H1 (cell line): ENCODE measurements at regions not wholly inside any gene's neighbourhood (a gene's known extent, or its start where the extent isn't known, plus 50 kb on each side); places are given as distances from the start of the nearest gene placed in this dataset.

Source experiments
- CTCF ChIA-PET: fragments of 300-600 bp; sonication (Branson Sonifier 250); formaldehyde crosslinking; loops from one replicate; lab custom pipeline; 2021; ENCODE audit not compliant: partially characterized antibody; lab: Charles Lee
- POLR2A ChIA-PET: fragments of 300-600 bp; sonication (Branson Sonifier 250); formaldehyde crosslinking; loops from one replicate; lab custom pipeline; 2021; ENCODE audit warnings: inconsistent platforms; ENCODE audit not compliant: partially characterized antibody; lab: Charles Lee
- DNase-seq, 2 experiments: peaks; one replicate each; pipeline versions ENCODE4 v3.0.0 to v3.0.0-alpha.2; 2010 to 2022; ENCODE audit warnings: low spot score in 2 of 2, low read depth in 1 of 2, mixed read lengths in 1 of 2
- FAIRE-seq: peaks from 2 replicates; lab custom pipeline; 2011; peaks lifted over from hg19 to GRCh38; lab: Jason Lieb, UNC
- H2AFZ ChIP-seq: 2 replicates; pipeline ENCODE4 v1.8.1; 2012; ENCODE audit warnings: low read length, inconsistent platforms
- H2AK5ac ChIP-seq: 2 replicates; pipeline ENCODE4 v1.6.1; 2013; ENCODE audit warnings: low read depth, low read length
- H2BK120ac ChIP-seq: replicated peaks from 2 replicates; pipeline ENCODE3; 2013; ENCODE audit warnings: low read depth, low read length, inconsistent platforms
- H2BK12ac ChIP-seq: 2 replicates; pipeline ENCODE4 v1.6.1; 2013; ENCODE audit warnings: low read depth, low read length
- H2BK15ac ChIP-seq: 2 replicates; pipeline ENCODE4 v1.6.1; 2013; ENCODE audit warnings: low read length
- H2BK20ac ChIP-seq: 2 replicates; pipeline ENCODE4 v1.6.1; 2013; ENCODE audit warnings: low read length
- H2BK5ac ChIP-seq: 2 replicates; pipeline ENCODE4 v1.6.1; 2013; ENCODE audit warnings: low read depth, low read length
- H3K14ac ChIP-seq: 2 replicates; pipeline ENCODE4 v1.6.1; 2013; ENCODE audit warnings: inconsistent platforms; ENCODE audit not compliant: insufficient read length
- H3K18ac ChIP-seq: 2 replicates; pipeline ENCODE4 v1.6.1; 2013; ENCODE audit warnings: low read length; ENCODE audit errors: extremely low read depth
- H3K23ac ChIP-seq: 2 replicates; pipeline ENCODE4 v1.6.1; 2013; ENCODE audit warnings: inconsistent platforms; ENCODE audit not compliant: insufficient read length
- H3K23me2 ChIP-seq: 2 replicates; pipeline ENCODE4 v1.6.1; 2013; ENCODE audit warnings: low read depth, low read length
- H3K27ac ChIP-seq: 2 replicates; pipeline ENCODE4 v1.6.1; 2011; ENCODE audit warnings: low read depth, low read length, inconsistent platforms
- H3K27me3 ChIP-seq, 4 experiments: replicated peaks in 1 of 4; 1 replicate in 1 of 4; 2 replicates in 3 of 4; pipeline versions ENCODE4 v1.6.1 to v1.8.1; 2011 to 2013; ENCODE audit warnings: low read length in 3 of 4, mild to moderate bottlenecking in 3 of 4, inconsistent platforms in 2 of 4, mixed read lengths in 2 of 4, moderate library complexity in 1 of 4; ENCODE audit not compliant: control insufficient read depth in 3 of 4, insufficient read depth in 3 of 4; ENCODE audit errors: extremely low read depth in 1 of 4
- H3K36me3 ChIP-seq, 4 experiments: 2 replicates each; pipeline versions ENCODE4 v1.6.1 to v1.8.1; 2011 to 2013; ENCODE audit warnings: mild to moderate bottlenecking in 4 of 4, low read length in 3 of 4, moderate library complexity in 2 of 4, control low read depth in 1 of 4, inconsistent platforms in 1 of 4; ENCODE audit not compliant: insufficient read depth in 4 of 4, control insufficient read depth in 2 of 4
- H3K4ac ChIP-seq: replicated peaks from 2 replicates; pipeline ENCODE3; 2013; ENCODE audit warnings: low read length, low read depth, mixed read lengths, inconsistent platforms; ENCODE audit not compliant: insufficient read length
- H3K4me1 ChIP-seq, 4 experiments: replicated peaks in 1 of 4; 1 replicate in 1 of 4; 2 replicates in 3 of 4; pipeline versions ENCODE4 v1.6.1 to v1.8.1; 2011 to 2013; ENCODE audit warnings: low read length in 3 of 4, inconsistent platforms in 2 of 4, mixed read lengths in 1 of 4; ENCODE audit not compliant: insufficient read depth in 4 of 4, control insufficient read depth in 3 of 4
- H3K4me2 ChIP-seq, 2 experiments: 2 replicates each; pipeline versions ENCODE4 v1.6.1 to v1.8.1; 2011 to 2013; ENCODE audit warnings: low read depth in 2 of 2, low read length in 2 of 2, control low read depth in 1 of 2, inconsistent platforms in 1 of 2, mild to moderate bottlenecking in 1 of 2; ENCODE audit not compliant: insufficient read depth in 1 of 2
- H3K4me3 ChIP-seq, 4 experiments: fragments of 200-600, 300-600 bp in 1 of 4; sonication (generic), shearing (Covaris generic), sonication (Bioruptor Twin) in 1 of 4; 2 replicates each; pipeline versions ENCODE4 v1.5.1 to v1.8.1; 2011 to 2016; ENCODE audit warnings: low read length in 4 of 4, low read depth in 3 of 4, control low read depth in 2 of 4, inconsistent platforms in 2 of 4, mild to moderate bottlenecking in 2 of 4, mixed read lengths in 1 of 4, moderate library complexity in 1 of 4; ENCODE audit not compliant: insufficient read depth in 2 of 4; ENCODE audit errors: extremely low read depth in 1 of 4
- H3K56ac ChIP-seq: replicated peaks from 2 replicates; pipeline ENCODE3; 2013; ENCODE audit warnings: low read depth, mild to moderate bottlenecking, mixed read lengths, low read length, inconsistent platforms; ENCODE audit not compliant: insufficient read length
- H3K79me1 ChIP-seq: 2 replicates; pipeline ENCODE4 v1.6.1; 2013; ENCODE audit warnings: low read depth, low read length, control low read depth
- H3K79me2 ChIP-seq, 2 experiments: 2 replicates each; pipeline versions ENCODE4 v1.6.1 to v1.8.1; 2012 to 2013; ENCODE audit warnings: low read length in 2 of 2, mild to moderate bottlenecking in 2 of 2, inconsistent platforms in 1 of 2; ENCODE audit not compliant: insufficient read depth in 2 of 2, control insufficient read depth in 1 of 2
- H3K9ac ChIP-seq, 4 experiments: replicated peaks in 1 of 4; 1 replicate in 1 of 4; 2 replicates in 3 of 4; pipeline versions ENCODE4 v1.6.1 to v1.8.1; 2011 to 2013; ENCODE audit warnings: low read depth in 3 of 4, low read length in 3 of 4, control low read depth in 2 of 4, mild to moderate bottlenecking in 2 of 4, moderate library complexity in 2 of 4, inconsistent platforms in 1 of 4; ENCODE audit errors: extremely low read depth in 1 of 4
- H3K9me3 ChIP-seq, 2 experiments: 2 replicates each; pipeline versions ENCODE4 v1.6.1 to v1.8.1; 2012 to 2013; ENCODE audit warnings: mild to moderate bottlenecking in 2 of 2, moderate library complexity in 2 of 2, control low read depth in 1 of 2, inconsistent platforms in 1 of 2, low read depth in 1 of 2, low read length in 1 of 2, mixed read lengths in 1 of 2; ENCODE audit not compliant: insufficient read depth in 2 of 2
- H4K20me1 ChIP-seq, 2 experiments: replicated peaks in 1 of 2; 2 replicates each; pipeline versions ENCODE3 to v1.8.1; 2011 to 2013; ENCODE audit warnings: inconsistent platforms in 2 of 2, low read length in 2 of 2, mild to moderate bottlenecking in 1 of 2; ENCODE audit not compliant: insufficient read depth in 2 of 2, control insufficient read depth in 1 of 2
- H4K5ac ChIP-seq: 2 replicates; pipeline ENCODE4 v1.6.1; 2013; ENCODE audit warnings: low read length, low read depth, mixed read lengths, inconsistent platforms; ENCODE audit not compliant: insufficient read length
- H4K8ac ChIP-seq: 2 replicates; pipeline ENCODE4 v1.8.0; 2013; ENCODE audit warnings: mild to moderate bottlenecking, moderate library complexity, low read length, inconsistent platforms; ENCODE audit not compliant: insufficient read depth; ENCODE audit errors: extremely low read depth
- H4K91ac ChIP-seq: replicated peaks from 2 replicates; pipeline ENCODE3; 2013; ENCODE audit warnings: low read length, mixed read lengths, inconsistent platforms; ENCODE audit not compliant: insufficient read length
- CBX8 ChIP-seq: fragments of 300-800, 300-1000 bp; sonication (generic); IDR thresholded peaks from 2 replicates; pipeline ENCODE4 v1.7.1; 2016; ENCODE audit warnings: low read depth, low read length, borderline replicate concordance
- CTCF ChIP-seq, 3 experiments: IDR thresholded peaks; 1 replicate in 2 of 3; 2 replicates in 1 of 3; pipeline versions ENCODE4 v1.5.1 to v1.6.1; 2011; ENCODE audit warnings: low read length in 3 of 3, mild to moderate bottlenecking in 3 of 3, inconsistent platforms in 2 of 3, low read depth in 1 of 3, moderate library complexity in 1 of 3; ENCODE audit not compliant: insufficient read depth in 1 of 3; ENCODE audit errors: control extremely low read depth in 1 of 3
- NRF1 ChIP-seq: IDR thresholded peaks from 2 replicates; pipeline ENCODE4 v1.6.1; 2011; ENCODE audit warnings: mild to moderate bottlenecking, low read depth, low read length, improper control_type of control experiment
- RAD21 ChIP-seq, 2 experiments: IDR thresholded peaks in 1 of 2; conservative IDR thresholded peaks in 1 of 2; 2 replicates each; pipeline ENCODE4 v1.6.1; 2011; ENCODE audit warnings: low read depth in 2 of 2, low read length in 2 of 2, improper control_type of control experiment in 1 of 2, inconsistent platforms in 1 of 2, mild to moderate bottlenecking in 1 of 2, moderate library complexity in 1 of 2
- WGBS, 2 experiments: shearing (Covaris generic) in 1 of 2; methylation state at CpG; one replicate each; pipeline versions ENCODE4 v1.1.6 to v1.1.7; 2013 to 2015; ENCODE audit warnings: low lambda C conversion rate in 2 of 2, mixed read lengths in 2 of 2, inconsistent platforms in 1 of 2, low coverage in 1 of 2, missing lambda C conversion rate in 1 of 2; ENCODE audit not compliant: insufficient replicate concordance in 2 of 2, insufficient coverage in 1 of 2, insufficient read length in 1 of 2; ENCODE audit errors: extremely low coverage in 1 of 2, missing lambda C conversion rate in 1 of 2; 5-methylcytosine and 5-hydroxymethylcytosine counted together

- Histone ChIP-seq H4K5ac (no peak overlapping the region), H3K79me2 (no peaks in the 10 kb centered on the region), H2BK12ac (no peak overlapping the region), H2BK20ac (no peak overlapping the region), H4K8ac (no peak overlapping the region), H3K56ac (no peak overlapping the region), H2AK5ac (no peak overlapping the region), H2BK15ac (no peak overlapping the region), H3K36me3 (no peaks in the 10 kb centered on the region), H3K9ac (no peak overlapping the region), H2AFZ (no peak overlapping the region), H3K4me2 (no peak overlapping the region), H3K27me3 (no peaks in the 10 kb centered on the region), H3K27ac (no peak overlapping the region), H4K20me1 (no peaks in the 10 kb centered on the region), H3K14ac (no peak overlapping the region), H3K4me1 (no peaks in the 10 kb centered on the region), H3K4me3 (no peak overlapping the region), H3K18ac (no peak overlapping the region), H3K9me3 (no peaks in the 10 kb centered on the region), H3K79me1 (no peaks in the 10 kb centered on the region), H3K4ac (no peak overlapping the region), H3K23me2 (no peaks in the 10 kb centered on the region), H4K91ac (no peak overlapping the region), H3K23ac (no peak overlapping the region), H2BK5ac (no peak overlapping the region), H2BK120ac (no peak overlapping the region)
- FAIRE-seq (no peak), DNase-seq (no peak)
- CTCF ChIA-PET: interaction anchor here (0.6 to 4.6 kb wide), 25 partner anchors 8 to 611 kb away, joined by 3 to 31 read pairs (median 4); no protein-coding TSS in a partner anchor
- TF ChIP-seq NRF1: no peak
- peak in 2 of 3 experiments; percentile 39 to 45; a peak in 3 of 4 replicates for TF ChIP-seq CTCF (IDR thresholded peaks at IDR 0.05; ENCODE audit: control extremely low read depth in 1 of 3, insufficient read depth in 1 of 3, low read depth in 1 of 3, low read length in 3 of 3)
- TF ChIP-seq CBX8: no peak
- TF ChIP-seq RAD21 (IDR thresholded peaks at IDR 0.05 in 1 of 2, conservative IDR thresholded peaks at IDR 0.05 in 1 of 2; ENCODE audit: low read depth in 2 of 2, low read length in 2 of 2): peak; percentile 30 to 40; a peak in 3 of 4 replicates
- 92% methylated on average over 4 of the region's 4 CpGs; no CpG with 5 or more reads in 1 of the 2 experiments for WGBS, 2 experiments
- POLR2A ChIA-PET: no interaction called here
Observed at GRCh38 chr9:18143073-18143745, 330.7 kb upstream of the ADAMTSL1 start.
